Large intestine (tissue), 3 donors: ENCODE measurements at regions not wholly inside any gene's neighbourhood (a gene's known extent, or its start where the extent isn't known, plus 50 kb on each side); places are given as distances from the start of the nearest gene placed in this dataset.

Experiments
- DNase-seq, 2 donors: peaks; one replicate each; pipeline versions ENCODE4 v3.0.0 to v3.0.0-alpha.2; 2013
- H3K27ac ChIP-seq: one replicate; pipeline ENCODE4 v1.5.1; 2013; ENCODE audit warnings: low read length
- H3K27me3 ChIP-seq: 2 replicates; pipeline ENCODE4 v1.6.1; 2013; ENCODE audit warnings: low read length; ENCODE audit not compliant: control insufficient read depth, insufficient read depth
- H3K36me3 ChIP-seq: 2 replicates; pipeline ENCODE4 v1.6.1; 2013; ENCODE audit warnings: low read length; ENCODE audit not compliant: control insufficient read depth, insufficient read depth
- H3K4me1 ChIP-seq: one replicate; pipeline ENCODE4 v1.6.1; 2013; ENCODE audit warnings: low read length; ENCODE audit not compliant: control insufficient read depth, insufficient read depth
- H3K4me3 ChIP-seq: one replicate; pipeline ENCODE4 v1.5.1; 2013; ENCODE audit warnings: low read length
- H3K9me3 ChIP-seq: one replicate; pipeline ENCODE4 v1.6.1; 2013; ENCODE audit warnings: mild to moderate bottlenecking, low read depth, low read length, moderate library complexity; ENCODE audit not compliant: control insufficient read depth
- WGBS: methylation state at CpG from one replicate; pipeline ENCODE4 v1.1.5; 2013; ENCODE audit warnings: low lambda C conversion rate; ENCODE audit not compliant: insufficient coverage; 5-methylcytosine and 5-hydroxymethylcytosine counted together

DNA sequence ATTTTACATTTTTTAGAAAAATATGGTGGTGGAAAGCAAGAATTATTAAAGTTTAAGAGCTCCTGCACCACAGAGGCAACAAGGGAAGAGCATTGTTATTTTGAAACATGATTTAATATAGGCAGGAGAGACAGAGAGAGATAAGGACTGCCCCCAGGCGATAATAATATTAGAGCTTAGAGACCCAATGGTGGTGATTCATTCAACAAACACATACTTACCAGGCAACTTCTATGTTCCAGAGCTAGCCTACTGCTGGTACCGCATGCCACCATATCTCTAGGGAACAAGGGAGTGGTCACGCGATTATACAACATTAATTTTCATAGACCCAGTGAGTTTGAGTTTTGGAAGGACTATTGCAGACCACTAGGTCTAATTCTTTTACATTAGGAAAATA lies 327.8 kb upstream of the SOX11 start:
- no peak for DNase-seq
- H3K27ac ChIP-seq, result no peak overlapping the region
- H3K27me3 ChIP-seq, result no peaks in the 10 kb centered on the region
- no peaks in the 10 kb centered on the region for H3K9me3 ChIP-seq
- peaks cover 8% of the 10 kb centered on the region for H3K4me1 ChIP-seq
- H3K4me3 ChIP-seq, result no peak overlapping the region
- H3K36me3 ChIP-seq, result no peaks in the 10 kb centered on the region
- no CpG with 5 or more reads among the region's 4 CpGs for WGBS

DNA sequence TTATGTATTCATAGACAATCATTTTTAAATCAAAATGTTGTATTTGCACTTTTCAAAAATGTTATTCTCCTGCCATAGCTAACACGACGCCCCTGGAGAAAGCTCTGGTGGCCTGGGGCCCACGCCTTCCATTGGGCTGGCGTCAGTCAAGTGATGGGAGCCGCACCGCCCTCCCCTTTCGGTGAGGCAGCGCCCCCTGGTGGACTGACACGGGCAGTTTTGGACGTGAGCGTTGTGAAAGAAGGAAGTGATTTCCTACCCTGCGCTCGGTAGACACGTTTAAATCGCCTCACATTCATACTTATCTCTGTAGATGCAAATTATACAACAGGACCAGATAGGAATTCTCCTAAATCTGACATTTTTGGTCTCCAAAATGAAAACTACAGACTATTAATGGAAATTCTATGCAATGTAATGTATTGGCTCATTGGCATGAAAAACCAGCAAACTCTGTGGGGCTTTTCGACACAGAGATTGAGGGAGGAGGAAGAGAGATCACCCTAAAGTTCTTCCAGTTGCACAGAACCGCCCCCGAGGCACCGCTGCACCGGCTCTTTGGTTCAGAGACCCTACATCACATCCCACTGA lies 326.2 kb upstream of the SOX11 start:
- Histone ChIP-seq H3K27ac (no peak overlapping the region), H3K27me3 (no peaks in the 10 kb centered on the region), H3K4me1 (peaks cover 8% of the 10 kb centered on the region), H3K36me3 (no peaks in the 10 kb centered on the region), H3K4me3 (no peak overlapping the region), H3K9me3 (no peaks in the 10 kb centered on the region)
- peak; percentile 61 to 75 for DNase-seq
- no CpG with 5 or more reads among the region's 20 CpGs for WGBS

DNA sequence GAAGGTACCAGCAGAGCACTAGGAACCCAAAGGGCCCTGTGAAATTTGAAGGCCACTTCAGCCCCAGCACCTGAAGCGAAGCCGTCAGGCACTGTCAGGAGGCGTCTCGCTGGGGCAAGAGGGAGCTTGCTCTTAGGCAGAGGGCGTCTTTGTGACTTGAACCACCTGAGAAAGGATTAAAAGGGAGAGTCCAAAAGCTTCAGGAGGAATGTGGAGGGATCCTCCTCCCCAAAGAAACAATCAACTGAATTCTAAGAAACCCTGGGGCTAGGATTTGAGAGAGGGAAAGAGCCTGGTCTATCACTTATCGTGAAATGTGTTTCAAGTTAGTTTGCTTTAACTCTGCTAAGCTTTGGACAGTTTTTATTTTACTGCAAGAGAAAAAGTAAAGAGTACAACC lies 324.9 kb upstream of the SOX11 start:
- WGBS, result 100% methylated on average over 1 of the region's 6 CpGs
- H3K36me3 ChIP-seq, result no peaks in the 10 kb centered on the region
- no peak overlapping the region for H3K4me3 ChIP-seq
- peaks cover 8% of the 10 kb centered on the region for H3K4me1 ChIP-seq
- H3K27ac ChIP-seq, result no peak overlapping the region
- DNase-seq, result no peak
- no peaks in the 10 kb centered on the region for H3K27me3 ChIP-seq
- no peaks in the 10 kb centered on the region for H3K9me3 ChIP-seq

DNA sequence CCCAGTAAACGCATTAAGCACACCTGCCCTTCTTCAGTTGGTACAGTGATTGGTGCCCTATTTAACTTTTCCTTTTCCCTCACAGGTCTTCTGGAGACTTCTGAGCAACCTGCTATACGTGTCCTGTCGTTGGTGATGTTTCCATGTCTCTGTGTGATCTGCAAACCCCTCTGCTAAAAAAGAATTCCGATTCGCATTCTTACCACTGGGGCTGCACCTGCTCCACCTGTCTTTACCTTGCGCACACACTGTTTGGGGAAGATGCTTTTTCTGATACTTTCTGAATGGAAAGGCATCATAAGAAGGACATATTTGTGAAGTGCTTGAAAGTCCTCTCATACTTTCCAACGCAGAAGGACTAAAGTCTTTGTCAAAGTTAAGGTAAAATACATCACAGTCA lies 323.9 kb upstream of the SOX11 start:
- H3K9me3 ChIP-seq, result no peaks in the 10 kb centered on the region
- peaks cover 13% of the 10 kb centered on the region for H3K4me1 ChIP-seq
- H3K36me3 ChIP-seq, result no peaks in the 10 kb centered on the region
- H3K4me3 ChIP-seq, result no peak overlapping the region
- peak in 1 of 2 donors; percentile 38 for DNase-seq
- no peak overlapping the region for H3K27ac ChIP-seq
- H3K27me3 ChIP-seq, result no peaks in the 10 kb centered on the region
- 100% methylated on average over 1 of the region's 7 CpGs for WGBS

DNA sequence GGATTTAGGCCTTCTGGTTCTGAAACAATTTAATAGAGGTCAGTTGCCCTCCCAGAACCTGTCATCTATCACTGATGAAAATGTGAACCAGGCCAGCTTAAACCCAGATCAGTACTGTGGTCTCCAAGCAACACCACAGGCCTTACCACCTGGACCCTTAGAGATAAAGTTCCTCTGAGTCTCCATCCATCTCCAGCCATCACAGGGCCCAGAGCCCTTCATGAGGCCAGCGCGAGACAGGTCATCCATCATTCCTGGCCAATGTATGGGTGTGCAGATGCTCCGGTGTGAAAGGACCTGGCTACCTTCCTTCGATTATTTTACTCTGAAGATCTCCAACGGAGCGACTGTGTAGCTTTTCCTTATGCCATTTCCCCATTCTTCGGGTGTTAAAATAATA lies 322.7 kb upstream of the SOX11 start:
- no peaks in the 10 kb centered on the region for H3K27me3 ChIP-seq
- no peaks in the 10 kb centered on the region for H3K36me3 ChIP-seq
- DNase-seq, result no peak
- no peak overlapping the region for H3K4me3 ChIP-seq
- H3K4me1 ChIP-seq, result peaks cover 17% of the 10 kb centered on the region
- no peak overlapping the region for H3K27ac ChIP-seq
- H3K9me3 ChIP-seq, result no peaks in the 10 kb centered on the region
- 94% methylated on average over 3 of the region's 7 CpGs for WGBS

DNA sequence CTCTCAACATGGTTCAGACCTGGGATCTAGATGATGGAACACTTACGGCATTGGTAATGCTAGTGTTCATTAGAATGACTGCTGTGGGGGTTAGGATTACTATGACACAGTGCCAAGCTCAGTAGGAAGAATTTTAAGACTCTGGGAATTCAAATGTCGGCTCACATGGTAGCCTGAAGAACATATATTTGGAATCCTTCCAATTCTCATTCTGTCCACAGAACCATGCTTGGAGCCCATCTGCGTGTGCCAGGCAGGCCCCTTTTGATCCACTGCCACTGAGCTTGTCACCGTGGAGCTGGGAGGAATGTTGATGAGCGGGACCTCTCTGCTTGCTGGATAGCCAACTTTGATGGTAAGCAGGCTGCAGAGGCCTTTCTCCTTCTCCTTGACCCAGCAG lies 322.0 kb upstream of the SOX11 start:
- H3K4me1 ChIP-seq, result peaks cover 22% of the 10 kb centered on the region
- no peak for DNase-seq
- no CpG with 5 or more reads among the region's 5 CpGs for WGBS
- no peak overlapping the region for H3K4me3 ChIP-seq
- no peaks in the 10 kb centered on the region for H3K27me3 ChIP-seq
- no peak overlapping the region for H3K27ac ChIP-seq
- no peaks in the 10 kb centered on the region for H3K36me3 ChIP-seq
- no peaks in the 10 kb centered on the region for H3K9me3 ChIP-seq

DNA sequence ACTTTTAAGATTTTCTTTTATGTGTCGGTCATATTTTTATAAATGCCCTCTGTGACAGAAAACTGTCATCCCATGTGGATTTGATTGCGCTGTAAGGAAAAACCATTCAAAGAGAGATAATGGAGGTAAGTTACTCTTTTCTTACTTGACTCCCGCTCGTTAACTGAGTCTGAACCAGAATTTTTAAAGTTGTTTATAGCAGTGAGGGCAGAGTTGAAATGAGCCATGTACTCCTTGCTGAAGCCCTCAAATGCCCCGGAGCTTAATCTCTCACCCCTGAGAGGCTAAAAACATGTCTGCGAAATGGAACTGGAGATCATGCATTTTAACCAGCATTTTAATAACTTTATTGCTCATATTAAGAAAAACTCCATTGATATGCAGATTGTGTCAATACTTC lies 320.0 kb upstream of the SOX11 start:
- DNase-seq, result no peak
- H3K27ac ChIP-seq, result no peak overlapping the region
- no peak overlapping the region for H3K4me3 ChIP-seq
- H3K36me3 ChIP-seq, result no peaks in the 10 kb centered on the region
- peaks cover 22% of the 10 kb centered on the region for H3K4me1 ChIP-seq
- H3K27me3 ChIP-seq, result no peaks in the 10 kb centered on the region
- H3K9me3 ChIP-seq, result no peaks in the 10 kb centered on the region
- 100% methylated on average over 1 of the region's 6 CpGs for WGBS

DNA sequence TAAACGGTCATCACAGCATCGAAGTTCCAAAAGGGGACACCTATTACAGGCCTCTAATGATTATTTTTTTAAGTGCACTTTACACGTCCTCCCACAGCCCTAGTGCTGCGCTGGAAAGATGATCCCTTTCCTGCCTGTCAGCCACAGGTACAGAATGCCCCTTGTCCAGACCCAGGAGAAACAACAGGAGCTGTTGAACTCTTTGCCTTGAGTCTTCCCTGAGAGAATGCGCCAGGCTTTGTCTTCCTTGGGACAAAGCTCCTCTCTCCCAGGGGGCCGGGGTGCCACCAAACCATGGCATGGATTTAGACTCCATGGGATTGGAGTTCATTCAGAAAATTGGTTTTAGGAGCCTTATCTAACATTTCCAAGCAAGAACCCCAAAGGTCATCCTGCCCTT lies 319.0 kb upstream of the SOX11 start:
- Histone ChIP-seq H3K27me3 (no peaks in the 10 kb centered on the region), H3K4me1 (peaks cover 20% of the 10 kb centered on the region), H3K4me3 (peak overlapping the region; percentile 15), H3K36me3 (no peaks in the 10 kb centered on the region), H3K27ac (peak overlapping the region; percentile 14), H3K9me3 (no peaks in the 10 kb centered on the region)
- peak; percentile 17 to 69 for DNase-seq
- no CpG with 5 or more reads among the region's 6 CpGs for WGBS

DNA sequence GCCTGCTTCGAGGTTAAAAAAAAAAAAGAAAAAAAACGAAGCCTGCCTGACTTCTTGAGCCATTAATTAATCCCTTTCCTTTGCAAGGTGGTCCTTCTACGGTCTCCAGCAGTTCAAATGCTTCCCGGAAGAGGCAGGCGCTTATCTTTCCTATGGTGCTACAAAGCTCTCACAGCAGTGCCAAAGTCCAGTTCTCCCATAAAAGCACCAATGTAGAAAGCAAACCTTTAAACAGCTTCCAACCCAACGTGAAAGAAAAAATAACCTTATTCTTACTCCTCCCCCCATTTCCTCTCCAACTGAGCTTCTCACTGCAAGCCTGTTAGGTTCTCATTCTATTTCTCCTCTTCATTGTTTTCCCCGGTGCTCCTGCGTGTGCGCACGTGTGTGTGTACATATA lies 317.4 kb upstream of the SOX11 start:
- peak; percentile 76 to 88 for DNase-seq
- Histone ChIP-seq H3K36me3 (no peaks in the 10 kb centered on the region), H3K27ac (peak overlapping the region; percentile 50), H3K9me3 (no peaks in the 10 kb centered on the region), H3K4me1 (peaks cover 14% of the 10 kb centered on the region), H3K4me3 (no peak overlapping the region), H3K27me3 (no peaks in the 10 kb centered on the region)
- WGBS, result 30% methylated on average over 5 of the region's 10 CpGs

DNA sequence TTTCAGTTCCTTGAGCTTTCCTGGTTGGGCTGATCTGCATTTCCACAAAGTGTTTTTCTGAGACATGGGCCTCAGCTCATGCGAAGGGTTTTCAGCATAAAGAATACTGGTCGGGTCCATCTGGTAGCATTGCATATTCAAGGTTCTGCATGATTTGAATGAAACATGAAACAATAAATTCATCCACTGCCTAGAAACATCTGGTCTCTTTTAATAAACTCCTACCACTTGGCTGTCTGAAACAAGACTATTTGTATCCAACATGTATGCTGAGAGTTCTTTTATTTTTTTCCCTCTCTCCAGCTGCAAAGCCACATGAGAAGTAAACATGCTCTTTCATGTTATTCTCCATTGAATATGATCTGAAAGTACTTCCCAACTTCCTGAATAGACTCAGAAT lies 314.9 kb upstream of the SOX11 start:
- Histone ChIP-seq H3K9me3 (no peaks in the 10 kb centered on the region), H3K4me3 (no peak overlapping the region), H3K36me3 (no peaks in the 10 kb centered on the region), H3K4me1 (peaks cover 14% of the 10 kb centered on the region), H3K27ac (no peak overlapping the region), H3K27me3 (no peaks in the 10 kb centered on the region)
- no CpG with 5 or more reads among the region's 2 CpGs for whole genome bisulfite sequencing
- DNase-seq, result no peak

DNA sequence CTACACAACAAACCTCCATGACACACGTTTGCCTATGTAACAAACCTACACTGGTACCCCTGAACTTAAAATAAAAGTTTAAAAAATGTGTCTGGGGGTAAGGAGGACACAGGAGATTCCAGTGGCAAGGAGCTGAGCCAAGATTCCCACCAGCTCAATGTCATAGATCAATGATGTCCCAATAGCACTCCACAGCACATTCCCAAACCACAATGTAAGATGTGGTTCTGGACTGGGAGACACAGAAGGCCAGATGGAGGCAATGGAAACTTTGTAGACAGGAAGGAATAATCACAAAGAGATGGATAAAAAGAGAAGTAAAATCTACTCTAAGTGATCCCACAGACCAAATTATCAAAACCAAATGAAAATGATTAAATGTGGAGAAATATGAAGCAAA lies 312.4 kb upstream of the SOX11 start:
- Histone ChIP-seq H3K36me3 (no peaks in the 10 kb centered on the region), H3K27me3 (no peaks in the 10 kb centered on the region), H3K4me3 (no peak overlapping the region), H3K9me3 (no peaks in the 10 kb centered on the region), H3K27ac (no peak overlapping the region), H3K4me1 (peaks cover 3% of the 10 kb centered on the region)
- no peak for DNase-seq
- WGBS, result no CpG with 5 or more reads among the region's 1 CpG
